ENCODE measurements at regions not wholly inside any gene's neighbourhood (a gene's known extent, or its start where the extent isn't known, plus 50 kb on each side); places are given as distances from the start of the nearest gene placed in this dataset.

GRCh38 chr3:147915057-147915456 is 505.9 kb downstream of the ZIC1 start:
- Histone ChIP-seq H3K4me3 (ENCODE audit: low read depth, low read length) (no peak overlapping the region), H3K79me2 (no peaks in the 10 kb centered on the region)

GRCh38 chr3:147919496-147919895 is 510.3 kb downstream of the ZIC1 start:
- H2AFZ ChIP-seq, result no peak overlapping the region
- H3K27ac ChIP-seq, result no peak overlapping the region
- TF ChIP-seq CTCF (IDR thresholded peaks at IDR 0.05), result no peak

More at GRCh38 chr3:147915057-147915456, 505.9 kb downstream of the ZIC1 start:
- Histone ChIP-seq H3K4me2 (ENCODE audit: low read length) (no peak overlapping the region), H3K4me1 (no peaks in the 10 kb centered on the region), H3K9ac (no peak overlapping the region), H3K27me3 (ENCODE audit: control insufficient read depth, insufficient read depth, low read length) (no peaks in the 10 kb centered on the region), H3K27ac (no peak overlapping the region), H3K36me3 (ENCODE audit: control insufficient read depth, insufficient read depth, low read length) (no peaks in the 10 kb centered on the region), H2AFZ (no peak overlapping the region), H3K9me3 (ENCODE audit: control insufficient read depth, low read length) (no peaks in the 10 kb centered on the region)
- TF ChIP-seq CTCF (IDR thresholded peaks at IDR 0.05), result no peak

GRCh38 chr3:147921051-147921450 is 511.9 kb downstream of the ZIC1 start:
- Histone ChIP-seq H3K4me2 (ENCODE audit: low read length) (no peak overlapping the region), H3K79me2 (no peaks in the 10 kb centered on the region), H3K4me3 (ENCODE audit: low read depth, low read length) (no peak overlapping the region), H3K36me3 (ENCODE audit: control insufficient read depth, insufficient read depth, low read length) (no peaks in the 10 kb centered on the region), H3K4me1 (no peaks in the 10 kb centered on the region), H3K9ac (no peak overlapping the region), H2AFZ (no peak overlapping the region), H3K27ac (no peak overlapping the region), H3K27me3 (ENCODE audit: control insufficient read depth, insufficient read depth, low read length) (no peaks in the 10 kb centered on the region), H3K9me3 (ENCODE audit: control insufficient read depth, low read length) (no peaks in the 10 kb centered on the region)
- TF ChIP-seq CTCF (IDR thresholded peaks at IDR 0.05), result no peak

More at GRCh38 chr3:147919496-147919895, 510.3 kb downstream of the ZIC1 start:
- no peak overlapping the region for H3K4me2 ChIP-seq (ENCODE audit: low read length)
- no peaks in the 10 kb centered on the region for H3K36me3 ChIP-seq (ENCODE audit: control insufficient read depth, insufficient read depth, low read length)
- no peaks in the 10 kb centered on the region for H3K4me1 ChIP-seq
- no peaks in the 10 kb centered on the region for H3K9me3 ChIP-seq (ENCODE audit: control insufficient read depth, low read length)
- H3K9ac ChIP-seq, result no peak overlapping the region
- no peak overlapping the region for H3K4me3 ChIP-seq (ENCODE audit: low read depth, low read length)
- H3K27me3 ChIP-seq (ENCODE audit: control insufficient read depth, insufficient read depth, low read length), result no peaks in the 10 kb centered on the region
- H3K79me2 ChIP-seq, result no peaks in the 10 kb centered on the region

GRCh38 chr3:147924755-147925154 is 515.6 kb downstream of the ZIC1 start:
- no peaks in the 10 kb centered on the region for H3K27me3 ChIP-seq (ENCODE audit: control insufficient read depth, insufficient read depth, low read length)
- no peak overlapping the region for H3K9ac ChIP-seq
- no peak overlapping the region for H3K27ac ChIP-seq
- H2AFZ ChIP-seq, result no peak overlapping the region
- no peak overlapping the region for H3K4me3 ChIP-seq (ENCODE audit: low read depth, low read length)
- no peaks in the 10 kb centered on the region for H3K4me1 ChIP-seq
- H3K79me2 ChIP-seq, result no peaks in the 10 kb centered on the region
- H3K36me3 ChIP-seq (ENCODE audit: control insufficient read depth, insufficient read depth, low read length), result no peaks in the 10 kb centered on the region
- H3K4me2 ChIP-seq (ENCODE audit: low read length), result no peak overlapping the region
- no peak for TF ChIP-seq CTCF (IDR thresholded peaks at IDR 0.05)
- no peaks in the 10 kb centered on the region for H3K9me3 ChIP-seq (ENCODE audit: control insufficient read depth, low read length)

- no peak overlapping the region for H3K4me3 ChIP-seq (ENCODE audit: low read depth, low read length)
- H2AFZ ChIP-seq, result no peak overlapping the region
- H3K9me3 ChIP-seq (ENCODE audit: control insufficient read depth, low read length), result no peaks in the 10 kb centered on the region
- no peaks in the 10 kb centered on the region for H3K79me2 ChIP-seq
- no peak overlapping the region for H3K27ac ChIP-seq
- no peaks in the 10 kb centered on the region for H3K27me3 ChIP-seq (ENCODE audit: control insufficient read depth, insufficient read depth, low read length)
- no peaks in the 10 kb centered on the region for H3K4me1 ChIP-seq
- no peaks in the 10 kb centered on the region for H3K36me3 ChIP-seq (ENCODE audit: control insufficient read depth, insufficient read depth, low read length)
- no peak overlapping the region for H3K4me2 ChIP-seq (ENCODE audit: low read length)
- H3K9ac ChIP-seq, result no peak overlapping the region
- no peak for TF ChIP-seq CTCF (IDR thresholded peaks at IDR 0.05)
Observed at GRCh38 chr3:147925272-147925671, 516.1 kb downstream of the ZIC1 start.

Measured in parathyroid adenoma (tissue), 2 donors.